GM23338 (cell line): ENCODE measurements at regions not wholly inside any gene's neighbourhood (a gene's known extent, or its start where the extent isn't known, plus 50 kb on each side); places are given as distances from the start of the nearest gene placed in this dataset.

Experiments
- ATAC-seq: fragments of 200-7000 bp; cut with Tn5 transposase; 3 replicates; pipeline ENCODE4 v1.9.1; 2020
- DNase-seq: peaks from one replicate; pipeline ENCODE4 v3.0.0-alpha.2; 2015; ENCODE audit warnings: low spot score
- H2AFZ ChIP-seq: fragments of 200-600 bp; sonication (generic); 2 replicates; pipeline ENCODE4 v1.8.0; 2016; ENCODE audit warnings: antibody characterized with exemption, mild to moderate bottlenecking, moderate library complexity
- H3F3A ChIP-seq: fragments of 200-600 bp; sonication (generic); replicated peaks from 2 replicates; pipeline ENCODE4 v1.8.0; 2017; ENCODE audit warnings: antibody characterized with exemption, mixed run types, low read depth
- H3K27ac ChIP-seq: fragments of 200-600 bp; sonication (generic); 2 replicates; pipeline ENCODE4 v1.6.1; 2016; ENCODE audit warnings: low read depth
- H3K27me3 ChIP-seq: fragments of 200-600 bp; sonication (generic); 2 replicates; pipeline ENCODE4 v1.8.0; 2016; ENCODE audit warnings: mild to moderate bottlenecking, mixed run types, moderate library complexity; ENCODE audit not compliant: insufficient read depth
- H3K36me3 ChIP-seq: fragments of 200-600 bp; sonication (generic); 2 replicates; pipeline ENCODE4 v1.8.0; 2016; ENCODE audit warnings: mild to moderate bottlenecking; ENCODE audit not compliant: insufficient read depth
- H3K4me1 ChIP-seq: fragments of 200-600 bp; sonication (generic); 2 replicates; pipeline ENCODE4 v1.8.0; 2016; ENCODE audit warnings: mild to moderate bottlenecking, moderate library complexity; ENCODE audit not compliant: insufficient read depth
- H3K4me2 ChIP-seq: fragments of 200-600 bp; sonication (generic); 2 replicates; pipeline ENCODE4 v1.7.1; 2017; ENCODE audit warnings: mixed run types
- H3K4me3 ChIP-seq: fragments of 200-600 bp; sonication (generic); 2 replicates; pipeline ENCODE4 v1.6.1; 2016; ENCODE audit warnings: mixed run types
- H3K79me2 ChIP-seq: fragments of 200-600 bp; sonication (generic); replicated peaks from 2 replicates; pipeline ENCODE4 v1.8.0; 2017; ENCODE audit warnings: mild to moderate bottlenecking; ENCODE audit not compliant: insufficient read depth
- H3K9me2 ChIP-seq: fragments of 200-600 bp; sonication (generic); 2 replicates; pipeline ENCODE4 v1.8.0; 2017; ENCODE audit not compliant: insufficient read depth
- H4K20me1 ChIP-seq: fragments of 200-600 bp; sonication (generic); replicated peaks from 2 replicates; pipeline ENCODE4 v1.8.0; 2017; ENCODE audit warnings: mild to moderate bottlenecking; ENCODE audit not compliant: insufficient read depth
- H3K27ac Mint-ChIP-seq: 2 replicates; pipeline ENCODE4 v1.8.0; 2020; ENCODE audit warnings: inconsistent platforms, mild to moderate bottlenecking, moderate library complexity, mixed read lengths
- H3K27me3 Mint-ChIP-seq: 3 replicates; pipeline ENCODE4 v1.8.0; 2022; ENCODE audit warnings: low read depth, mild to moderate bottlenecking, moderate library complexity, mixed read lengths, inconsistent platforms; ENCODE audit not compliant: insufficient read depth, poor library complexity
- H3K36me3 Mint-ChIP-seq: 3 replicates; pipeline ENCODE4 v1.8.0; 2021; ENCODE audit warnings: low read depth, mild to moderate bottlenecking, inconsistent platforms, moderate library complexity, mixed read lengths
- H3K4me1 Mint-ChIP-seq: 3 replicates; pipeline ENCODE4 v1.8.0; 2020; ENCODE audit warnings: mild to moderate bottlenecking, inconsistent platforms, mixed read lengths
- H3K4me3 Mint-ChIP-seq: 3 replicates; pipeline ENCODE4 v1.8.0; 2021; ENCODE audit warnings: moderate library complexity, mild to moderate bottlenecking, inconsistent platforms, mixed read lengths
- H3K9me3 Mint-ChIP-seq: 3 replicates; pipeline ENCODE4 v1.8.0; 2020; ENCODE audit warnings: moderate library complexity, mild to moderate bottlenecking, inconsistent platforms, mixed read lengths
- CREB1 ChIP-seq: fragments of 250-450 bp; sonication (Bioruptor Pico); IDR thresholded peaks from 2 replicates; pipeline ENCODE4 v1.5.0; 2020; ENCODE audit warnings: low read depth, mild to moderate bottlenecking, moderate library complexity
- CTCF ChIP-seq, 2 experiments: fragments of 200-600 bp in 1 of 2; sonication (generic) in 1 of 2; conservative IDR thresholded peaks; 2 replicates each; pipeline versions ENCODE4 v1.5.1 to v1.6.1; 2016 to 2017; ENCODE audit warnings: antibody characterized with exemption in 2 of 2, low read depth in 2 of 2, mild to moderate bottlenecking in 2 of 2, moderate library complexity in 1 of 2
- ETS1 ChIP-seq: IDR thresholded peaks from 2 replicates; pipeline ENCODE4 v1.6.1; 2016; ENCODE audit warnings: antibody characterized with exemption
- EZH2 ChIP-seq: fragments of 200-600 bp; sonication (generic); IDR thresholded peaks from one replicate; pipeline ENCODE4 v1.8.0; 2017; ENCODE audit warnings: antibody characterized with exemption, mild to moderate bottlenecking, low read depth; ENCODE audit not compliant: unreplicated experiment
- EZH2phosphoT487 ChIP-seq: fragments of 200-600 bp; sonication (generic); IDR thresholded peaks from one replicate; pipeline ENCODE4 v1.8.1; 2018; ENCODE audit warnings: antibody characterized with exemption; ENCODE audit not compliant: unreplicated experiment
- JUNB ChIP-seq: IDR thresholded peaks from one replicate; pipeline ENCODE4 v1.6.1; 2016; ENCODE audit warnings: antibody characterized with exemption; ENCODE audit not compliant: unreplicated experiment
- NANOG ChIP-seq: IDR thresholded peaks from 2 replicates; pipeline ENCODE4 v1.6.1; 2016; ENCODE audit warnings: antibody characterized with exemption, borderline replicate concordance
- POLR2AphosphoS5 ChIP-seq: IDR thresholded peaks from 2 replicates; pipeline ENCODE4 v1.6.1; 2016; ENCODE audit warnings: antibody characterized with exemption, low read depth
- REST ChIP-seq: IDR thresholded peaks from one replicate; pipeline ENCODE4 v1.6.1; 2018; ENCODE audit warnings: antibody characterized with exemption; ENCODE audit not compliant: unreplicated experiment
- STAT1 ChIP-seq: IDR thresholded peaks from one replicate; pipeline ENCODE4 v1.6.1; 2016; ENCODE audit warnings: antibody characterized with exemption; ENCODE audit not compliant: unreplicated experiment
- ZNF114 ChIP-seq: fragments of 250-450 bp; sonication (Bioruptor Pico); IDR thresholded peaks from 2 replicates; pipeline ENCODE4 v1.5.0; 2020; ENCODE audit warnings: mild to moderate bottlenecking, moderate library complexity
- ZNF331 ChIP-seq: fragments of 250-450 bp; sonication (Bioruptor Pico); IDR thresholded peaks from 2 replicates; pipeline ENCODE4 v1.5.0; 2020; ENCODE audit warnings: low read depth, mild to moderate bottlenecking, moderate library complexity
- ZNF462 ChIP-seq: fragments of 250-450 bp; sonication (Bioruptor Pico); IDR thresholded peaks from 2 replicates; pipeline ENCODE4 v1.5.0; 2020; ENCODE audit warnings: mild to moderate bottlenecking, moderate library complexity

- Mint-ChIP-seq H3K9me3 (no peaks in the 10 kb centered on the region), H3K4me3 (no peak overlapping the region), H3K27ac (peak overlapping the region; percentile 20; the same call in 1 of the 2 replicates), H3K4me1 (peaks cover 4% of the 10 kb centered on the region), H3K36me3 (no peaks in the 10 kb centered on the region), H3K27me3 (no peaks in the 10 kb centered on the region)
- no peak overlapping the region for H3K4me2 ChIP-seq
- no peaks in the 10 kb centered on the region for H3K79me2 ChIP-seq
- H4K20me1 ChIP-seq = no peaks in the 10 kb centered on the region
- H3K36me3 ChIP-seq = no peaks in the 10 kb centered on the region
- H3K9me2 ChIP-seq = no peaks in the 10 kb centered on the region; the same call in 1 of the 2 replicates
- ATAC-seq = no peak
- TF ChIP-seq JUNB (no peak), CREB1 (CRISPR knock-in tag) (no peak), ZNF114 (CRISPR knock-in tag) (no peak), POLR2AphosphoS5 (no peak), STAT1 (no peak), ZNF331 (CRISPR knock-in tag) (no peak), ZNF462 (CRISPR knock-in tag) (no peak), EZH2phosphoT487 (no peak), REST (no peak), CTCF (conservative IDR thresholded peaks at IDR 0.05; ENCODE audit: low read depth in 2 of 2) (no peak), EZH2 (no peak), ETS1 (no peak), NANOG (no peak)
- H3K27ac ChIP-seq = no peak overlapping the region
- H3K27me3 ChIP-seq = no peaks in the 10 kb centered on the region
- H3K4me3 ChIP-seq = no peak overlapping the region
- DNase-seq = no peak
- H3F3A ChIP-seq = no peaks in the 10 kb centered on the region
- no peaks in the 10 kb centered on the region for H3K4me1 ChIP-seq
- H2AFZ ChIP-seq = no peak overlapping the region
Observed at GRCh38 chr1:96234299-96234698, 487.3 kb upstream of the PTBP2 start.
